NCI-H2029 treated with DMSO at 0.1 percent for 48 hours (cell line): ENCODE measurements at regions not wholly inside any gene's neighbourhood (a gene's known extent, or its start where the extent isn't known, plus 50 kb on each side); places are given as distances from the start of the nearest gene placed in this dataset.

ENCODE experiments used
- DNase-seq: peaks from one replicate; lab custom pipeline; 2025; lab: John Stamatoyannopoulos, UW

DNA sequence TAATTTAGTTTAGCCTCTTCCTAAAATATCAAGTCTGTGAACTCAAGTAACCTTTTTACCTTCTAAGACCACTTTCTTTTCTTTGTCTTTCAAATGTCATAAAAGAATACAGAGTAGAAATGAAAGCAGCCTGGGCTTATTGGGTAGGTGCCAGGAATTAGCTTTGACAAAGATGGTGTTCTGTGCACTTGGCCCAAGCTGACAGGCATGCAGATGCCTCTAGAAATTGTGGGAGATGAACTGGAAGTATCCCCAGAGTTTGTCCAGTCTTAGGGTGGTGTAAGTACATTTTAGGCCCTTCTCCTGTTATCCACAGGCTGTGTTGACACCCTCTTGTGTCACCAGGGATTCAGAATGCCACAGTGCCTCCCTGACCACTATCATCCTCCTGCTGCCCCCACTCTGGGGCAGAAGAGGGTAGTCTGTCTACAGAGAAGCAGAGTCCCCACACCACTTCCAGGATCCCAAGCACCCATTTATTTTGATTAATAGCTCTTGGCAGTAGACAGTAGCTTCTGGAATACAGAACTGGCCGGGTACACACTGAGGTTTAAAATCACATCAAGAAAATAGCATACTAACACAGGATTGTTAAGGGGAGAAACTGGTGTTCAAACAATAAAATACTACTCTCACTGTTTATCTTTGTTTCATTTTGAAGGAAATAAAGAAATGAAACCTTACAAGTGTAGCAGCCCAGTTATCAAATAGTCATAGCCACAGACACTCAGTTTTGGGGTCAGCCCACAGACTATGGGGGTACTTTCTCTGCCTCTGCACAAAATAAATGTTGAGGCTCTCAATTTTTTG lies 343.2 kb downstream of the KCNRG start:
- no peak for DNase-seq

DNA sequence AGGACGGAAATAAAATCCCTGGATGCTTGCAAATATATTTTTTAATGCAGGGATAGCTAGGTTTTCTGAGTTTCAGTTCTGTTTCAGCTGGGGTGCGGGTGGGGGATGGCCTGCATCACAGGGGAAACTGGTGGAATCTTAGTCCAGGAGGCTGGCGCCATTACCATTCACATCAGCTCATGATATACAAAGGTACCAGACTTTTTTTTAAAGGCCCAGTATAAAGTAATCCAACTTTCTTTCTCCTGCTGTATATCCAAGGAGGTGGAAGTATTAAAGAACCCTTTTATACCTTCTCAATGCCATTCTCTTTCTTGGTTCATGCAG lies 343.8 kb downstream of the KCNRG start:
- no peak for DNase-seq

DNA sequence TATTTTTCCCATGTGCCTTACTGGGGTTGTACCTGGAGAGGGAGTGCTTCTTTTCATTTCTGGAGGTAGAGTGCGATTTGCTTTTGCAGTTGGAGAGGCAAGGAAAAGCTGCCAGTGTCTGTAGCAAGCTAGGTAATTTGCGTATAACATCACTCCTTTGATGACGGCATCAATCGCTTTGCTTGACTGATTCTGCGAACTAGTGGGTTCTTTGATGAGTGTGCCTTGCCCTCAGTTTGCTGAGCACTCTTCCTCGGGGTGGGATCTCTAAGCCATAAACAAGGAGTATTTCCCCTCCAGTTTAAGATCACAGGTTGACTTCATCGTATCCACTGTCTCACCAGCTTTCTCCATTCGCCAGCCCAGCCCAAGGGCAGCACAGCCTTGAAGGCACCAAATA lies 344.5 kb downstream of the KCNRG start:
- no peak for DNase-seq

DNA sequence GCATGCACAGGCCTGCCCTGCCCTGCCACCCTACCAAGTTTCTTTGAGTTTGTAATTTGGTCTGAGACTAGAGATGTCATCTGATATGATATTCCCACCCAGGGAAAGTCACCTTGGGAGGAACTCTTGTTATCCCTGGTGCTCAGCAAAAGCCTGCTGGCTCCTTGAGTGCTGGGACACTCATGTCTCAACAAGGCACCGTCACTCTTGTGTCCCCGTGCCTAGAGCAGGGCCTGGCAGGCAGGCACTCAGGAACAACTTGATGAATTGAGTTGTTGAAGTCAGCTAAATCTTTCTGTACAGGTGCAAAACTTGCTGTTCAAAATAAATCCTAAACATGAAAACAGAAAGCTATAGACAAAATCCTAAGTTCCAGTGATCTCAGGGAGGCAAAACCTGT lies 345.4 kb downstream of the KCNRG start:
- DNase-seq: no peak

DNA sequence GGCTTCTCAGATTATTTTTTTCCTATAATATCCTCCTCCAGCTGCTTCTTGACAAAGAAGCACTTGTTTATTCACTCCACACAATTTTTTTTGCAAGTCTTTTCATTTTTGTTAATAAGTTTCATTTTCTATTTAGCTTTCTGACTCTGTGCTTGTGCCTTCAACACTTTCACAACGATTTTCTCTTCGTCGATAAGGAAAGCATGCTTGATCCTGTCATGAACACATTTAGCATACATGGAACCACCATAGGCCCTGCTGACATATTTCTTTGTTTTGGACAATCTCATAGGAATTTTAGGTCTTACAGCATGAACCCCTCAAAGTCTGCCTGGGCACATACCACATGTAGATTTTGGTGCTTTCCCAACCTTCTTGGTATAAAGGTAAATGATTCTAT lies 346.0 kb downstream of the KCNRG start:
- DNase-seq: no peak

DNA sequence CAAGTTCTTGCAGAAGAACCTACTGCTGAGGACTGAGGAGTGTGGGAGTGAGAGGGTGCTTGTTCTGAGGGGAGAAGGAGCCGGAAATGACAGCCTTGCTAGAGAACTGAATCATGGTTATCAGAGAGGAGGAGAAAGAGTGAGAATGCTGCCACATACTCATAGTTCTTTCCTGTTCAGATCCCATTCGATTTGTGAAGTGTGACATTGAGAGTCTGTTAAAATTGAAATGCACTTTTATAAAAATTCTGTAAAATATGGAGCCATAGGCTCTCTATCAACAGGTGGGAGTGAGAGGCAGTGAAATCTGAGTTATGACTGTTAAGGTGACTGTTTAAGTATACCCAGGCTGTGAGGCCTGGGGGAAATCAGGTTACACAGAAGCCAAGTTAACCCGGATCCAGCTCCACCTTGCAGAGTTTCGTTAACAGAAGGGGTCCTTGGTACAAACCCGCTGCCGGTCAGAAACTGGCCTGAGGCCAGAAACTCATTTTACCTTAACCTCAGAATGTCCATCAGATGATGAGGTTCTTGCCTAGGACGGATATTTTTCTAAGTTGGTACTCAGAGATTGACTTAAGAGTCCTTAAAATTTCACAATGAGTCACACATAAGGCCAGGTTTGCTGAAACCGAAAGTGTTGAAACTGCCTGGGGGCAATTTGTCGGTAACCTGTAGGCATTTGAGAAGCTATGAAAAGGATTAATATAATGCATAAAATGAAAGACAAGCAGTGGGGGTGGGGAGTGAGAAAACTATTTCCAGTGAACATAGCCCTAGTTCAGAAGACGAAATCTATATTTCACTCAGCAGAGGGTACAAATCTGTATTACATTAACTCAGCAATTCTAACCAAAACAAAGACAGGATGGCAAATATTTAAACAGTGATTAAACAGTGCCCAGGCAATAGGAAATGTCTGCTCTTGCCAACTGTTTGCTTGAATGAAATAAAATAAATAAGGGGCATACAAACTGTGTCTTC lies 350.5 kb downstream of the KCNRG start:
- peak; percentile 65 for DNase-seq

DNA sequence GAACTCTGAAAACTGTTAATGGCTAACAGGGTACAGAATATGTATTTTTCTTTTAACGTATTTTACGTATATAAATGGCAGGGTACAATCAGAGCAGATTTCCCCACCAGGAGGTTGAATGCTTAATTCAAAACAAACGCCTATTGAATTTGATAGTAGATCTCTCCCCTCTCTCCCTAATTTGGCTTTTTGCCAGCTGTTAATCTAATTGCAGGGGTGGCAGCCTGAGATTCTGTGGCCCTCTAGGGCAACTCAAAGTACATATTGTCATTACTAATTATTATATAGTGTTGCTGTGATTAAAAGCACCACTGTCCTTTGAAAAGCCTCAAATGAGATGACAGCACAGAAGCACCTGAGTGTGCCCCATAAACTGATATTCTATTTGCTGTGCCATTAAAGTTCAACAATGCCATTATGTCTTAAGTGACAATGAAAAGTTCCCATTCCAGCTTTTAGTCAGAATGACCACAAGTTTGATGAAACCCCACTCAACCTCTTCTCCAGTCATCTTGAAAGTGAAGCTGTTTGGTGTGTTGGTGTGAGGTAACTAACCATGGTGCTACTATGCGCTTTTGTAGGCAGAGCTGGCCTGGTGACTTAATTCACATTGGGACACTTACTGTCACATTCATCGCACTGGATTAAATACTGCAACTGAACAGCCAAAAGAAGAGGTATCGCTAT lies 351.4 kb downstream of the KCNRG start:
- DNase-seq: peak; percentile 20

DNA sequence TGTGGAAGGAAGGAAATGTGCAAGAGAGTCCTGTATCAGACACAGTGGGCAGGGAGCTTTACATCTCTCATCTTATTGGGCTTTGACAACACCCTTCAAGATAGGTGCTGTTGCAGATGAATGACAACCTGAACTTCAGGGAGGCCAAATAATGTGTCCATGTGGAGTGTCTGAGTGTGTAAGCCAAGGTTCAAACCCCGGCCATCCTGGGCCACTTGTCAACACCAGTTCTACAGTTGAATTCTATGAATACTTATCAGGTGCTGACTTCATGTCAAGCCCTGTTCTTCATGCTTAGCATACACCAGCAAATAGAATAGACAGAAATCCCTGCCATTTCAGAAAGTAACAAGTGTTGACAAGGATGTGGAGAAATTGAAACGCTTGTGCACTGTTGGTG lies 354.4 kb downstream of the KCNRG start:
- no peak for DNase-seq

DNA sequence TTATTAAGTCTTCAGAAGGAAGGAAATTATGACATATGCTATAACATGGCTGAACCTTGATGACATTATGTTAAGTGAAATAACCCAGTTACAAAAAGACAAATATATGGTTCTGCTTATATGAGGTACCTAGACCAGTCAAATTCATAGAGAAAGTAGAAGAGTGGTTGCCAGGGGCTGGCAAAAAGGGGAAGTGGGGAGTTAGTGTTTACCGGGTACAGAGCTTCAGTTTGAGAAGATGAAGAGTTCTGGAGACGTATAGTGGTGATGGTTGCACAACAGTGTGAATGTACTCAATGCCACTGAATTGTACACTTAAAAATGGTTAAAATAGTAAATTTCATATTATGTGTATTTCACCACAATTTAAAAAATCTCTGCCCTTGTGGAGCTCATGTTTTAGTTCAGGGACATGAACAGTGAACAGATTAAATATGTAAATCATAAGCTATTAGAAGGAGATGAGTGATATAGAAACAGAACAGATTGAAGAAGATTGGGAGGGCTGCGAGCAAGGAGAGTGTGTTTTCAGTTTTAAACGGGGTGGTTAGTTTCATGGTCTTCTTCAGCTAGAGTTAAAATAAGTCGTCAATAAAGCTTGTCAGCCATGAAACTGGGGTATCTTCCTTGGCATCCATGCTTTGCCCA lies 355.2 kb downstream of the KCNRG start:
- DNase-seq: no peak

DNA sequence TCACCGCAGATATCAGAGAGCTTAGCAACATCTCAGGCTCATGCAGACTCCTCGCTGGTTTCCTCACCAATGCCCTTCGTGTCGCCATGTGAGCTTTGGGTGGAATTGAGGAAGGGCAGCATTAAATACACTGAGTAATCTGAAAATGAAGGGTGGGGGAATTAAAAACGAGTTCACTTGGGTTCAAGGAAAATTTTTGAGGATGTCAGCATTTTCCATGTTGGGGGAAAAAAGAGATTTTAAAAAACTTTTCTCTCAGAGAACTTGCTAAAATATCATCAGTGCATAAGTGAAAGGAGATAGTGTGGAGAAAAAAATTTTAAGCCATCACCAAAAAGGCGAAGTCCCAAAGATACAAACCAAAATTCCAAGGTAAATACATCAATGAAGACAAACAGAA lies 359.3 kb downstream of the KCNRG start:
- DNase-seq: no peak

DNA sequence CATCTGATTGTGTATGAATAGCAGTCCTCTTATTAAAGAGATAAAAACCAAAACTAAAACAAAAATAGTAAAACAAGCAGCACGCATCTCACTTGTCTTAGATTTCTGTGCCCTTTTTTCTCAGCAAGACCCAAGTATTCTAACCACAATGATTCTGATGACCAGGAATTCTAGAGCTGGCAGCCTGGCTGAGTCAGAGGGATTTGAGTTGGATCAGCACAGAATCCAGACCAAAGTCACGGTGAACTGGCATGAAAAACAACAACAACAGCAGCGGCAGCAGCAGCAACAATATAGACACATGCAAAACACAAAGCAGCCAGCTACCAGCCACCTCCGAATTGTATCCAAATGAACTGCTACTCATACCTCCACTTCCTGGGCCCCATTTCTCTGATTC lies 360.5 kb downstream of the KCNRG start:
- no peak for DNase-seq

DNA sequence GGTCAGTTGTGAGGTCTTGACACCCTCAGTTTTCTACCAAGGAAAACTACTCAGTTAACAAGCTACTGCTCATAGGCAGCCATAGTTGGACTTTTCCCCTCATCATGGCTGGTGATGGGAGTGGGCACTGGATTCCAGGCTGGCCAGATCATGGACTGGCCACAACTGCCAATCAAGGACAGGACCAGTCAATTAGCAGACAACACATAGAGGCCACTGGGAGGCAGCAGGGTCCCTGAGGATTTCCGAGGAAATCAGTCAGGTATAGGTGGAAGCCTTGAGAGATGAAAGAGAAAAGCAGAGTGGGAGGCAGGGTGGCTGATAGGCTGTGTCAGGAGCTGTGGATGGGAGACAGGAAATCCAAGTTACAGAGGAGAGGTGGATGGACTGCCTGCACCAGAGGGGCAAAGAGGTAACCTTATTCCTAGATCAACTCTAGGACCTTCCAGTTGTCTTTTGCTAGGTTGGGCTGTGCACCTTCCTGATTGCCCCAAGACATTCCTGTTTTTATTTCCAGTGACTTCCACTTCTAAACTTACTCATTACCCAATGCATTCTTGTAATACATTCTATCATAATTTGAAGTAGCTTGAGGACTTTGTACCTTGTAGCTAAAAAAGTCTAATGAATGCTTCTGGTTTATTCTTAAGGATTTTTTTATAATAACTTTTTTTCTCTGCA lies 361.8 kb downstream of the KCNRG start:
- no peak for DNase-seq

DNA sequence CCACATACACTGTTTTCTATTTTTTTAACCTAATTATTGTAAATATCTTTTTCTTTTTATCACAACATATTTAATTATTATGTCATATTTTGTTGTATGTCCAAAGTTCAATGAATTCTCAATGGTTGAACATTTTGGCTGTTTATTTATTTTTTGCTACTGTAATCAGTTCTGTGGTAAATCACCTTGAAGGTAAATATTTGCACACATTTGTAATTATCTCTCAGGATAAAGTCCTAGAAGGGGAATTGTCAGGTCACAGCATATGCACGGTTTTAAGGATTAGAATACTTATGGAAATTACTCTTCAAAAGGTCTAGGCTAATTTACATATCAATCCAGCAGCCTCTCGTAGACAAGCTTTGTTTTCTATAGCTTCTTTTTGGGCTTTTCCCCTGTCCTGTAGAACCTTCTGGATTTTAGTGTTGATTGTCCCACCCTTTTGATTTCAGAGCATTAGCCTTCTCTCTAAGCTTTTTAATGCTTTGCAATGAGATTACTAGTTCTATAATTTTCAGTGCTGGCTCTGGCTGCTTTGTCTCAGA lies 362.6 kb downstream of the KCNRG start:
- DNase-seq: no peak

DNA sequence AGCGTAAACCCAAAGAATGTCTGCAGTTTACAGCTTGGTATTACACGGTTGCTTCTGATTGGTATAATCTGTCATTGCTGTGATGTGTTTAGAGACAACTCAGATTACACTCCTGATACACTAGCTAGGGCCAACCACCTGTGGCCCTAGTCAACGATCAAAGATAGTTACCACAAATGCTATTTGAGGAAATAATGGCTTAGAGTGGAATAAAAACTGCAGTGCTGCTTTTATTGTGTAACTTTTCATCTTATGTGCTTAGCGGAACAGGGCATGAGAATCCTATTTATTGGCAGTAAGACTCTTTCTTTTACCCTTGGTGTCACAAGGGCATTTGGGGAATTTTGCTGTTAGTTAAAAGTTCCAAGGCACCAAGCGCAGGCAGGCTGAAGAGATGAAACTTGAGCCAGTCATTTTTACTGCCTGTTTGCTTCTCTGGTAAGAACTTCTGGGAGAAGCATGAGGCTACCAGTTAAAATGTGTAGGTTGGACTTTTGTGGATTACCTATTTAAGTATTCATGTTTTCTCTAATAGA lies 363.3 kb downstream of the KCNRG start:
- no peak for DNase-seq

DNA sequence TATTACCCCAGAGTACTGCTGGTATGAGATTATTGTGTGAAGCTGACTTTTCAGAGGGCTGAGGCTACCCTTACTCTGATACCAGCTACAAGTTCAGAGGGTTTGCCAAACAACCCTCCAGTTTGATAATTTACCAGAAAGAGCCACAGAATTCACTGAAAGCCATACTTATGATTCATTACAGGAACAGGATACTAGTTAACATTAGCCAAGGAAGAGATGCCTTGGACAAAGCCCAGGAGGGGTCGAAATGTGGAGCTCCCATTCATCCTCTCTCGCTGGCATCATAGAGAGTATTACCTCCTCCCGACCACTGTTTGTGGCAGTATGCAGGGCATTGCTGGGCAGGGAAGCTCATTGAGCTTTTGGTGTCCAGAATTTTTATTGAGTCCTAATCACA lies 364.3 kb downstream of the KCNRG start:
- no peak for DNase-seq

DNA sequence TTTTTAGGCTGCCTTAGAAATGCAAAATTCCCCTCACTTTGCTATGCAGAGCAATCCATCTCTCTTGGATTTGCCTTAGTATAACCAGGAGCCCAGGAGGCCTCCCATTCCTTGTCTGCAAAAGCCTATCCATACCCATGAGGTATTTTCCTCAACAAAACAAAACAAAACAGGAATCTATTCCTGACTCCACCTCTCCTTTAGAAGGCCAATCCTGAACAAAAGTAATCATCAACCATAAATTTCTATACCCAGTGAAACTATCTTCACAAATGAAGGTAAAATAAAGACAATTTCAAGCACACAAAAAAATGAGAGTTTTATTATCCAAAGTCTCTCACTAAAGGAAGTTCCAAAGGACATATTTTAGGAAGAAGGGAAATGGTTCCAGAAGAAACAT lies 365.7 kb downstream of the KCNRG start:
- no peak for DNase-seq

DNA sequence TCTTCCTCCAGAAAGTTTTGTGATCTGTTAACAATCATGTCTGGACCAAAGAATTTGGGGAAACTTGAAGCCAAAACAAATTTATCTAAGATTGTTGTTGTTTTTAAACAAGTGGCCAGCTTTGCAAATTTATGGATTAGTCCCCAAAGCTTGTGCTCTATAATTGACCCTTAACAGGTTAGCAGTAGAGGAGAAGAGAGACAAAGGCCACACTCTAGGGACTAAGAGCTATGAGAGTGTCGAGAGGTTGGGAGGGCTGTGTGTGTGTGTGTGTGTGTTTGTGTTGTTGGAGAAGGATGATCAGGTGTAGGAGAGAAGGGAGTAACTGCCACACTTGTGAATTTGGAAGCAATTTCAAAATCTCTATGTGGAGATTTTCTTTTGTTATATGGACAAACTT lies 367.3 kb downstream of the KCNRG start:
- no peak for DNase-seq

DNA sequence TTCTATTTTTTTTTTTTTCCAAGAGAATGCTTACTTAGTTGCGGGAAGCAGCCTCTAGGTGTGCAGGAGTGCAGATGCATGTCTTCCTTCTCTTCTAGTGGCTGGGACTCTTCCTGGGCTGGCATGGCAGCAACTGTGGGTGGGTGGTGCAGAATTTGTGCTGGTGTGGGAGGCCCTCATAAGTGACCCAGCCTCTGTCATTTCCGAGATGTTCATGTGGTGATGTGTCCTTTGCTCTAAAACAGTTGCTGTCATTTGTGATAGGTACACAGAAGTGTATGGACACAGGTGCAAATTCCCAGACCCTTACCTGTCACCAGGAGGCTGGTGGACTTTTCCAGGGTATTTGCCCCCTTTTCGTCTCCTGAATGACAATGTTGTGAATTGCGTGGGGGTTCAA lies 367.7 kb downstream of the KCNRG start:
- no peak for DNase-seq

DNA sequence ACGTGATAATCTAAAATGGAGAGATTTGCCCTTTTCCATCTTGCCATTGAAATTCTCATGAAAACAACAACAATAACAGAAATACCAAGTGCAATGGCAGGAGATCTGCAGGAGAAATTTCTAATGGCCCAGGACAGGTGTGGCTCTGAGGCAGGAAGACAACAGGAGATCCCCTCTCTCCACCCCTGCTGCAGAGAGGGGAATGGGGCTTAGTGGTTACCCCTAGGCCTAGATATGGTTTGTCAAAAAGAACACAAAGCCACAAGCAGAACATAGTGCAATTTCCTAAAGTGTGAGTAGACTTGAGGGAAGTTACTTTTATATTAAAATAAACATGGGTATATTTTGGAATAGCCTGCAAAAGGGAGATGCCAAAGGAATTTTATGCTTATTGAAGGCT lies 369.5 kb downstream of the KCNRG start:
- DNase-seq: no peak

DNA sequence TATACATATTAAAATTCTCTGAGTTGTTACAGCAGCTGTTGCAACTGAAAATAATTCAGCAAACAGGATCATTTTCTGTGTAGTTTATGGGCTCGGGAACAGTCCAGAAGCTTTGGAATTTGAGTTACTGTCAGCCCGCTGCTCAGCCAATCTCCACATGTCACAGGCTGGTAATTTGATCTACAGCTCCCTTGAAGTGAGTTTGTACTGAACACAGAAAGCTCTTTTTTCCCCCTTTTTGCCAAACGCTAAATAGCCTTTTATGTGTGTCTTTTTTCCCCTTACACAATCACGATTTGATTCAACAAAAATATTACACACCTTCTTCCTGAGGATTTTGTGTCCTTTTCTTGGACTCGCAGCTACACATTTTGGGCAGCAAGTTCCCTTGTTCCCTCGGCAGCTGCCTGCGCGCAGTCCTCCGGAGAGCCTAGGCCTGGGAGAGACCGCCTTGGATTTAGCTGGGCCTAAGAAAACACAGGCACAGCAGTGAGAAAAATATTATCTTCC lies 371.4 kb downstream of the KCNRG start:
- no peak for DNase-seq

DNA sequence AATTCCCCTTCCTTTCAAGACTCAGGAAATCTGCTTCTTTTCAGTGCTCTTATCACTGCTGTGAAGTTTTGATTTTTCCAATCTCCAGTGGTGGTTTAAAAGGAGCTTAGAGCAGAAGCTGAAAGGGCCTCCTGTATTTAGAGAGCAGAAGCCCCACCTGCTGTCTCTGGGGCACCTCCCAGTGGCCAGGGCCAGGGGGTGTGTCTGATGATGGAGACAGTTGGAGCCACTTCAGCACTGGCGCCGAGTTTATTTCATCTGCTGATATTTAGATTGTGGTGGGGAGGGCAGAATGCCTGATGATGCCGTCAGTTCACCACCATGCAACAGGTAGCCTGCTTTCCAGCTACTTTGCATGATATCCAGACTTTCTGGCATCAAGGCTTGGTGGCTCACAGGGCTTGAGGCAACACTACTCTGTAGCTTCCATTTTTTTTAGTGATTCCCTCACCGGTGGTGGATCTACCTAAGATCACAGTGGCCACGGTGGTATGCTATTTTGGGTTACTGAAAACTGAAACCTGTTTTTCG lies 371.9 kb downstream of the KCNRG start:
- DNase-seq: peak; percentile 31
